ENCODE measurements at regions not wholly inside any gene's neighbourhood (a gene's known extent, or its start where the extent isn't known, plus 50 kb on each side); places are given as distances from the start of the nearest gene placed in this dataset.

GRCh38 chr17:73797594-73798110 is 153.4 kb upstream of the SDK2 start:
- TF ChIP-seq CTCF (IDR thresholded peaks at IDR 0.05): no peak
- TF ChIP-seq POLR2A (IDR thresholded peaks at IDR 0.05): no peak

Data from esophagus squamous epithelium (tissue), 4 donors.